ENCODE measurements at regions not wholly inside any gene's neighbourhood (a gene's known extent, or its start where the extent isn't known, plus 50 kb on each side); places are given as distances from the start of the nearest gene placed in this dataset.

GRCh38 chr2:20145497-20146193 lies 79.3 kb downstream of the SDC1 start:
- H3K4me3 ChIP-seq (ENCODE audit: low read length in 3 of 3), result no peak overlapping the region
- peak; percentile 71 to 84 (median 79) for DNase-seq
- H3K9ac ChIP-seq (ENCODE audit: low read length in 3 of 3), result no peak overlapping the region
- no peaks in the 10 kb centered on the region for H3K27me3 ChIP-seq (ENCODE audit: control insufficient read depth, insufficient read depth, low read length)
- no peaks in the 10 kb centered on the region for H3K9me3 ChIP-seq (ENCODE audit: control insufficient read depth in 2 of 3, insufficient read depth in 1 of 3, low read length in 3 of 3)
- TF ChIP-seq, protein P1, sequence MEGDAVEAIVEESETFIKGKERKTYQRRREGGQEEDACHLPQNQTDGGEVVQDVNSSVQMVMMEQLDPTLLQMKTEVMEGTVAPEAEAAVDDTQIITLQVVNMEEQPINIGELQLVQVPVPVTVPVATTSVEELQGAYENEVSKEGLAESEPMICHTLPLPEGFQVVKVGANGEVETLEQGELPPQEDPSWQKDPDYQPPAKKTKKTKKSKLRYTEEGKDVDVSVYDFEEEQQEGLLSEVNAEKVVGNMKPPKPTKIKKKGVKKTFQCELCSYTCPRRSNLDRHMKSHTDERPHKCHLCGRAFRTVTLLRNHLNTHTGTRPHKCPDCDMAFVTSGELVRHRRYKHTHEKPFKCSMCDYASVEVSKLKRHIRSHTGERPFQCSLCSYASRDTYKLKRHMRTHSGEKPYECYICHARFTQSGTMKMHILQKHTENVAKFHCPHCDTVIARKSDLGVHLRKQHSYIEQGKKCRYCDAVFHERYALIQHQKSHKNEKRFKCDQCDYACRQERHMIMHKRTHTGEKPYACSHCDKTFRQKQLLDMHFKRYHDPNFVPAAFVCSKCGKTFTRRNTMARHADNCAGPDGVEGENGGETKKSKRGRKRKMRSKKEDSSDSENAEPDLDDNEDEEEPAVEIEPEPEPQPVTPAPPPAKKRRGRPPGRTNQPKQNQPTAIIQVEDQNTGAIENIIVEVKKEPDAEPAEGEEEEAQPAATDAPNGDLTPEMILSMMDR (IDR thresholded peaks at IDR 0.05; ENCODE audit: borderline replicate concordance, extremely low read depth, insufficient read depth), result no peak
- no peak overlapping the region for H3K27ac ChIP-seq (ENCODE audit: low read depth in 2 of 2, low read length in 2 of 2)
- FAIRE-seq, result no peak
- intact Hi-C loops (cut with DNase I), result no loop called here
- peaks cover 6 to 14% (median 12%) of the 10 kb centered on the region in 3 donors for H3K4me1 ChIP-seq (ENCODE audit: control insufficient read depth in 2 of 3, insufficient read depth in 2 of 3, low read depth in 1 of 3, low read length in 3 of 3)
- no peaks in the 10 kb centered on the region for H3K36me3 ChIP-seq (ENCODE audit: control insufficient read depth in 2 of 3, insufficient read depth in 3 of 3, low read length in 3 of 3)

- Histone ChIP-seq H3K27me3 (ENCODE audit: control insufficient read depth, insufficient read depth, low read length) (no peaks in the 10 kb centered on the region), H3K4me3 (ENCODE audit: low read length in 3 of 3) (no peak overlapping the region), H3K9me3 (ENCODE audit: control insufficient read depth in 2 of 3, insufficient read depth in 1 of 3, low read length in 3 of 3) (no peaks in the 10 kb centered on the region), H3K27ac (ENCODE audit: low read depth in 2 of 2, low read length in 2 of 2) (no peak overlapping the region), H3K9ac (ENCODE audit: low read length in 3 of 3) (no peak overlapping the region), H3K36me3 (ENCODE audit: control insufficient read depth in 2 of 3, insufficient read depth in 3 of 3, low read length in 3 of 3) (no peaks in the 10 kb centered on the region), H3K4me1 (ENCODE audit: control insufficient read depth in 2 of 3, insufficient read depth in 2 of 3, low read depth in 1 of 3, low read length in 3 of 3) (peaks cover 6 to 13% (median 12%) of the 10 kb centered on the region in 3 donors)
- peak in 1 of 5 donors; percentile 38 for DNase-seq
- TF ChIP-seq, protein P1 (IDR thresholded peaks at IDR 0.05; ENCODE audit: borderline replicate concordance, extremely low read depth, insufficient read depth), result no peak
- intact Hi-C loops (cut with DNase I), result no loop called here
- no peak for FAIRE-seq
Measured at GRCh38 chr2:20144861-20145260, 80.1 kb downstream of the SDC1 start.

DNA sequence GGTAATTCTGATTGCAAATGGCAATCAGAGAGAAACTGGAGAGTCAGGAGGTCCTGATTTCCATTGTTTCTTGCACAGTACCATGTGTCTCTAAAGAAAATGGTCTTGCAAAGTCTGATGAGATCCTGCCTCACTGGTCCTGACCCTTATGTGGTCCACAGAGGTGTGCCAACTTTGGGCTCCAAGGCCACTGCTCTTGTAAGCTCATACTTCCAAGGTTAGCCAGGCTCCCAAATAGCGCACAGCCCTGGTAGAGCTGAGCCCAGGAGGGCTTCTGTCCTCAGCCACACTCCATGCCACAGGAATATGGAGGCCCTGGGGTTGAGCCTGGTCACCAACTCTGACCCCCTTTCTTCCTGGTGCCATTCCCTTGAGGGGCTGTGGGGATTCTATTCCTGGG lies 80.7 kb downstream of the SDC1 start:
- TF ChIP-seq, protein P1 (IDR thresholded peaks at IDR 0.05; ENCODE audit: borderline replicate concordance, extremely low read depth, insufficient read depth), result no peak
- no peak for FAIRE-seq

More for the DNA sequence above, 80.7 kb downstream of the SDC1 start:
- Histone ChIP-seq H3K9ac (ENCODE audit: low read length in 3 of 3) (no peak overlapping the region), H3K4me1 (ENCODE audit: control insufficient read depth in 2 of 3, insufficient read depth in 2 of 3, low read depth in 1 of 3, low read length in 3 of 3) (peaks cover 4 to 10% (median 6%) of the 10 kb centered on the region in 3 donors), H3K36me3 (ENCODE audit: control insufficient read depth in 2 of 3, insufficient read depth in 3 of 3, low read length in 3 of 3) (no peaks in the 10 kb centered on the region), H3K4me3 (ENCODE audit: low read length in 3 of 3) (no peak overlapping the region), H3K27ac (ENCODE audit: low read depth in 2 of 2, low read length in 2 of 2) (no peak overlapping the region), H3K9me3 (ENCODE audit: control insufficient read depth in 2 of 3, insufficient read depth in 1 of 3, low read length in 3 of 3) (no peaks in the 10 kb centered on the region), H3K27me3 (ENCODE audit: control insufficient read depth, insufficient read depth, low read length) (no peaks in the 10 kb centered on the region)
- intact Hi-C loops (cut with DNase I), result no loop called here
- peak in 1 of 5 donors; percentile 23 for DNase-seq

All from kidney (tissue), 13 donors.